GM18507 (cell line): ENCODE measurements at regions not wholly inside any gene's neighbourhood (a gene's known extent, or its start where the extent isn't known, plus 50 kb on each side); places are given as distances from the start of the nearest gene placed in this dataset.
"Not testable (repeated sequence)": the region's sequence is repeated elsewhere in the genome, so short reads cannot be mapped to it uniquely, and the experiment has no call there.

Source experiments
- DNase-seq: peaks from one replicate; pipeline ENCODE4 v3.0.0; 2011; ENCODE audit warnings: low read depth; ENCODE audit not compliant: insufficient read length; ENCODE audit errors: extremely low spot score
- FAIRE-seq: peaks from 2 replicates; lab custom pipeline; 2011; peaks lifted over from hg19 to GRCh38; lab: Jason Lieb, UNC

DNA sequence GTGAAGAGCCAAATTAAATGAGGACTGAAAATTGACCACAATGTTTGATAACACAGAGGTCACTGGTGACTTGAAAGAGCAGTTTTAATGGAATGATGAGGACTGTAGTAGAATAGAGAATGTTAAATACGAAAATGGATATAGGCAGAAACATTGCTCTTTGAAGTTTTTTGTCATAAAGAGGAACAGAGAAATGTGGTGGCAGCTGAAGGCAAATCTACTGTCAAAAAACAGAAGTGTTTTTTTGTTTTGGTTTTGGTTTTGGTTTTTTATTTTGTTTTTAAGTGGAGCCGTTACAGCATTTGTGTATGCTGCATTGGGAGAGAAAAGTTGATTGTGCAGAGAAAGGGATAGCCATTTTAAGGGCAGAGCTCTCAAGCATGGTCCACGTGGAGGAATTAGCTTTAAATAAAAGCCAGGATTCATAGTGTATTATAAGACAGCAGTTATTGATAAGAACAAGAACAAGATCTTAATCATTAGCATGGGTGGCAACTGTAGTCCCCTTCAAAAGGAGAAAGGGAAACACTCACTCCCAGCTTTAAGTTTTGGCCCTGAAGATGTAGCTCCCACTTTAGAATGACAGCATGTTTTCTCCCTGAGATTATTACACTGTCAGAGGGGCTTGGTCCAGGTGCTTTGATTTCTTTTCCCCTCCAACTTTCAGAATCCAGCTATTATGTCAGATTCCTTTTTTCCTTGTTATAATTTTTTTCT, 156.7 kb upstream of the BET1 start:
- FAIRE-seq, result peak; percentile 90
- peak; percentile 7 for DNase-seq

DNA sequence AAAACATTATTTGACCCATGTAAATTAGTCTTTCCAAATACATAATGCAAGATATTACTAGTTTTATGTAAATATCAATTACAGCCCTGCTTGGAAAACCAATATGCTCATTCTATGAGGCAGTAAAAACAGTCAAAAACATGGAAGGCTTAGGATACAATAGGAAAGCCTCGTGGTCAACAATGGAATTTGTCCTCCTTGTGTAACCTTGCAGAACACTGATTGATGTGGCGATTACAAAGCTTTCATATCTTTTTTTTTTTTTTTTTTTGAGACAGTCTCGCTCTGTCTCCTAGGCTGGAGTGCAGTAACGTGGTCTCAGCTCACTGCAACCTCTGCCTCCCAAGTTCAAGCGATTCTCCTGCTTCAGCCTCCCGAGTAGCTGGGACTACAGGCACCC, 157.3 kb upstream of the BET1 start:
- DNase-seq (no peak), FAIRE-seq (no peak)

DNA sequence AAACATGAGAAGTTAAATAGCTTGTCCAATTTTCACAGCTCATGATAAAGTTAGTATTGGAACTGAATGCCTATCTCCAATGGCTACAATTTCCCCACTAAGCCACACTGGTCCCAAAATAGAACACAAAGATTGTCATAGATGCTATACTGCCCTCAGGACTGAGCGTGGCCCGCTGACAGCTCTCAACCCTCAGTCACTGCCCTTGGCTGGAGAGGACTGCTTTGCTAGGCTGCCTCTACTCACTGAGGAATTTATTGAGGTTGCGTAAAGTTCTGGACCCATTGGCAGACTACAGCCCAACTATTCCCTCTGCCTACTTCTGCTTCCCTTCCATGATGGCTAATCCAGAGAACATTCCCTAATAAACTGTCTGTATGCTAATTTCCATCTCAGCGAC, 165.5 kb upstream of the BET1 start:
- no peak for FAIRE-seq

DNA sequence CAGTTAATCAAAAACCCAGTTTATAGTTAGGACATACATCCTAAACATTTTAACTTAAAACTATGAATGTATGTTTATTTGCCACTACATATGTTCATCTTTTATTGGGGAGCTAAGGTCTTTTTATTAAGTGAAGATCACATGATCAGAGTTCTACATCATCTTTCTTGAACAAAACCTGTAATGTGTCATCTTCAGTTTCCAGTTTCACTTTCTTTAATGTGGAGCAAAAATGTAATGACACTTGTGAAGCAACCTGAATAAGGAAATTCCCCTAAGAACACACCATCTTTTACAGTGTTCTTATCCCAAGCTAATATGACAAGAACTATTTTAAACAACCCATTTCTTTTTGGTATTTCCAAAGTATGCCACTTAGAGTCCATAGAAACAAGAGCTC, 166.7 kb upstream of the BET1 start:
- FAIRE-seq (peak; percentile 35), DNase-seq (no peak)

More for the DNA sequence above, 165.5 kb upstream of the BET1 start:
- no peak for DNase-seq

DNA sequence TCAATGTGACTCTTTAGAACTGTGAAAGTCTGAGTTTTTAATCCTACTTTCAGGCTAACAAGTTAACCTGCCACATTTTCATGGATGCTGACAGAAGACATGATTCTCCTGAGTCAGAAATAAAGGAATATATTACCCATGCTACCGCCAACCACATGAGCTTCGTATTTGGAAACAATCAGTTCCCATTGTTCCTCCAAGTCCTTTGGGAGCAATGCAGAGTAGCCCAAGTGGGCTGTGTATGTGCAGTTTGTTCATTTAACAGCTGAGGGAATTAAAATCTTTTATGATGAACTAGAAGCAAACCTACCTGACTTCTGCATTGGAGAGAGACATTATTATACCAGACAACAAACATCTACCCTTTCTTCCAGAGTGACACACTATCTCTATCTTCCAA, 169.3 kb upstream of the BET1 start:
- FAIRE-seq (no peak), DNase-seq (no peak)

DNA sequence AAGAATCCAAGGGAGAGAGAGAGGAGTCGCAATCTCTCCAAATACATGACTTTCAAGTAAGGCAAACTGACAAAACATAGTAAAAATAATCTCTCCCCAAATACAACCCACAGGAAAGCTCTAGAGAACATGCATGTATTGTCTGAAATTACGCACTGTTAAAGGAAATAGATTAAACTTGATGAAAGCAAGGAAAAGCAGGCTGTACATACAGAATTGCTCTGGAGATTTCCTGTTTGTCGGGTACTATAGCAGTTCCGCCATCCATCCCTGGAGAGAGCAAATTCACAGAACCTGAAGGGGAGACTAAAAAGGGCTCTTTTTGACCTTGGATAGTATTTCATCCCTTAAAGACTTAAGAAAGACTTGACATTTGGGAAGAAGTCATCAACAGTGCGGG, 170.2 kb upstream of the BET1 start:
- DNase-seq, result no peak
- no peak for FAIRE-seq

DNA sequence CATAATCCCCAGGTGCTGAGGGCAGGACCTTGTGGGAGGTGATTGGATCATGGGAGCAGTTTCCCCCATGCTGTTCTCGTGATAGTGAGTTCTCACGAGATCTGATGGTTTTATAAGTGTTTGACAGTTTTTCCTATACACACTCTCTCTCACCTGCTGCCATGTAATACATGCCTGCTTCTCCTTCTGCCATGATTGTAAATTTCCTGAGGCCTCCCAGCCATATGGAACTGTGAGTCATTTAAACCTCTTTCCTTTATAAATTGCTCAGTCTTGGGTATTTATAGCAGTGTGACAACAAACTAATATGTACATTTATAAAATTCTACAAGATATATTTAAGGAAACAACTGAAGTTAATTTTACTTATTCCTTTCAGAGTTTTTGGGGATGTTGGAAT, 170.8 kb upstream of the BET1 start:
- DNase-seq (no peak), FAIRE-seq (no peak)

DNA sequence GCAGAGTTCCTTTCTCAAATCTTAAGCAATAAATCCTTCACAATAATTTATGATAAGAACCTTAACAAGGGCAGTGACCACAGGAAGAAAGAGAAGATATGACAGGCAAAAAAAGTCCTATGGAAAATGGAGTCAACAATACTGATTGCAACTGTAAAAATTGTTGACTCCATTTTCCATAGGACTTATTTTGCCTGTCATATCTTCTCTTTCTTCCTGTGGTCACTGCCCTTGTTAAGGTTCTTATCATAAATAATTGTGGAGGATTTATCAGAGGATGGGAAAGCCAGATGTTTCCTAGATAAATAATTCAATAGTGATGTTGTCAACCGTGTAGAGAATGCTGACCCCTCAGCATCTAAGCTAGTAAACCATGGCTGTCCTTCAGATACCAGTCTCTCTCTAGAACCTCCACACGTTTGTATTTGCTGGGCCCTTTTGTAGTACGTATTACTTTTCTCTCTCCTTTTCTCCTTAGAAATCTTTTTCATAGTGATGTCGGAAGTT, 172.6 kb upstream of the BET1 start:
- DNase-seq (no peak), FAIRE-seq (no peak)

DNA sequence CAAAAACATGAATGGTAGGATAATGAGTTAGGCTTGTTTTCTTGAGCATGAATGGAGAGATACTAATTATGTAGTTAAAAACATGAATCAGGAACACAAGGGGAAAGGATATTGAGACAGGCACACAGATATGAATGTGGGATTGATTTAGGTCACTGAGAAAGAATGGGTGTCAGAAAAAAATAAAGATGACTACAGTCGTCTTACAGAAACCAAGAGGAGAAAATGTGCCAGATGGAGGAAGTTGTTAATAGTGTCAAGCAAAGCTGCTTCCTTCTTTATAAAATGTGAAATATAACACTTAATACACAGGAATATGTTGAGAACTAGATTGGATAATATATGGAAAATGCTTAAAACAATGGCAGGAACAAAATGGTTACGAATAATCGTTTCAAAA, 173.3 kb upstream of the BET1 start:
- peak; percentile 67 for FAIRE-seq
- DNase-seq, result no peak

DNA sequence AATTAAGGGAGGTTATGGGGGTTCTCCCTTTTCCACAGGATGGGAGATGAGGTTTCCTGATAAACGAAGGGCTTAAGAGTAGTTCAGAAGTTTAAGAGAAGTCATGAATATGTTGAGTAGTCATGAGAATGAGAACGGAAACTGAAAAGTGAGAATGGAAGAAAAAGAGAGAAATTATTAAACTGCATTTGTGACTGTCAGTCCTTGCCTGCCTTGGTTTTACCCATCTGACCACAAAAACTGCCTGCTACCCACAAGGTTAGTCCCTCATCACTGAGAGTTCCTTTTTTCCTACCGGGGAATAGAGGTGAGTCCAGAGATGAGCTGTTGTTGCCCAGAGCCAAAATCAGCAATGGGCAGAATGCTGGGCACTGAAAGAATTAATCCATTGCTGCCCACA, 174.1 kb upstream of the BET1 start:
- FAIRE-seq, result peak; percentile 94
- peak; percentile 18 for DNase-seq

DNA sequence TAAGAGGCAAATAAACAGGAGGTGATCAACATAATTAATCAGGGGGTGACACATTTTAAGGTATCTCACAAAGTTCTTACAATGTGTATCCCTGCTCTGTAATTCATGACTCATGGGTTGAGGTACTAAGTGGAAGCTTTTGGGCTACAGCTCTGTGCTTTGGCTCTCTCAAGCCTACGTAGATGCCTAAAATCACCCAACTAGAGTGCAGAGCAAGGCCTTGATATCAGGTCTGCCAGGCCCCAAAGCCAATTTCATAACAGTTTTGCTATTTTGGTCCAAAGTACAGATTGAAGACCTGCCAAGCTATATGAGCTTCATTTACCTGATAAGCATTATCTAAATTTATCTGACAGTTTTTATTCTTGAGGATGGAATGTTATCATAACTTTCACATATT, 175.3 kb upstream of the BET1 start:
- DNase-seq (no peak), FAIRE-seq (no peak)

DNA sequence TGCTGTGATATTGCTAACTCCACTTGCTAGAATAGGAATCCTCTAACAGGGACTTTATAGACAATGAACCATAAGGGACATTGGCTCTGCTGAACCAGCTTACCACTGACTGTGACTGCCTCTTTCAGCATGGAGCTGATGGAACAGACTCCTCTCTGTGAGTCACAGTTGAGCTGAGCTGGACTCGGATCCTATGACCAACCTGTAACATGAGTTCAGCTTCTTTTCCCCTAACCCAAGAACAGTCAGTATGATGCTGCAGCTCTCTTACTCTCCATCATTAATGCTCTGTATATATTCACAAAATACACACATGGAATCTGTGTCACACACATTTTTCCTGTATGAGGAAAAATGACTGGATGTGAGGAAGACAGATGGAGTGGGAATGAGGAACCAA, 177.9 kb upstream of the BET1 start:
- FAIRE-seq (no peak), DNase-seq (no peak)

DNA sequence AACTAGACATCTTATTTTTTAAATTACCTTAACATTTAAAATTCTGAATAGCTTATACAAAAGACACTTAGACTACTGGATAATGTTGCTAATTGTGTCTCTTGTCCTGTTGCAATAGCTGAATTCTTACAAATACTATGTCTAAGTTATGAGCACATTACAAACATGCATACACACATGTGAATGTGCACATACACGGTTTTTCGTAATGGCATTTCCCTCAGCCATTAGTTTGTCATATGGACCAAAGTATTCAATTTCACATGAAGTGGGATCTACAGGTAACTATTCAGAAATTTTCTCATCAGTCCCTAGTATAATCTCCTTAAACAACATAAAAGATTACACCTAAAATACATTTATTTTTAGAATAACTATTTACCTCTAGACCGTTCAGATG, 178.6 kb upstream of the BET1 start:
- DNase-seq (no peak), FAIRE-seq (no peak)

DNA sequence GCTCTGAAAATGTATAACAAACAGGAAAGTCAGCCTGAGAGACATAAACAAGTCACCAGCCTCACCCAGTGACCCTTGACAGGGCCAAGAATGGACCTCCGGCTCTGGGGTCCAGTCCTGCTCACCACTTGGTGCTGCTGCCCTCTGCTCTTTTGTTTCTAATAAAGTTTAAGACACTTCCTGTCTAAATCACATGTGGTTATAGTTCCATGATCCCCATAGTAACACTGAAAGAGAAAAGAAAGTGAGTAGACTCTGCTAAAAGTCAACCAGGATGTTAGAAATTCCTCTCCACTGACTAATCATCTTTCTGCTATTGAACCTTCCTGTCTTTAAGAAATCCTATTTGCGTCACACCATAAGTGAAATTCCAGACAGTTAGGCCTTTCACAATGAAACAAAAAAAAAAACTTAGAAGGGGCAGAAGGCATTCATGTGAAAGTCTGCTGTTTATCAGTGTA, 179.2 kb upstream of the BET1 start:
- DNase-seq (no peak), FAIRE-seq (no peak)

DNA sequence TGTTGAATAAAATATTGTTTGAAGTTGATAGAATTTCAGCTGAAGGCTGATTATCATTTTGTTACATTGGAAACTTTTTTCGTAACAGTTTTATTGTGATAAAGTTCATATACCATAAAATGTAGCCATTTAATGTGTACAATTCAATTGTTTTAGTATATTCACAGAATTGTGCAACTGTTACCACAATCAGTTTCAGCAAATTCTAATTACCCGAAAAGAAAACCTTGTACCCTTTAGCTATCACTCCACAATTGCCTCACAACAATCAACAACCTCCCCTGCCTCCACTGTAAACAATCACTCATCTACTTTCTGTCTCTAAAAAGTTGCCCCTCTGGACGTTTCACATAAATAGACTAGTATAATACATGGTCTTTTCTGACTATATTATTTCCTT, 179.7 kb upstream of the BET1 start:
- DNase-seq, result no peak
- FAIRE-seq, result no peak

DNA sequence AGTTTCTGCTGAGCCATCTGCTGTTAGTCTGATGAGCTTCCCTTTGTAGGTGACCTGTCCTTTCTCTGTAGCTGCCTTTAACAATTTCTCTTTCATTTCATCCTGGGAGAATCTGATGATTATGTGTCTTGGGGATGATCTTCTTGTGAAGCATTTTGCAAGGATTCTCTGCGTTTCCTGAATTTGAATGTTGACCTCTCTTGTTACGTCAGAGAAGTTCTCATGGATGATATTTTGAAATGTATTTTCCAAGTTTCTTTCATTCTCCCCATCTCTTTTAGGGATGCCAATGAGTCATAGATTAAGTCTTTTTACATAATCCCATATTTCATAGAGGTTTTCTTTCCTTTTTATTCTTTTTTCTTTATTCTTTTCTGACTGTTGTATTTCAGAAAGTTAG, 184.2 kb upstream of the BET1 start:
- DNase-seq (no peak), FAIRE-seq (no peak)

DNA sequence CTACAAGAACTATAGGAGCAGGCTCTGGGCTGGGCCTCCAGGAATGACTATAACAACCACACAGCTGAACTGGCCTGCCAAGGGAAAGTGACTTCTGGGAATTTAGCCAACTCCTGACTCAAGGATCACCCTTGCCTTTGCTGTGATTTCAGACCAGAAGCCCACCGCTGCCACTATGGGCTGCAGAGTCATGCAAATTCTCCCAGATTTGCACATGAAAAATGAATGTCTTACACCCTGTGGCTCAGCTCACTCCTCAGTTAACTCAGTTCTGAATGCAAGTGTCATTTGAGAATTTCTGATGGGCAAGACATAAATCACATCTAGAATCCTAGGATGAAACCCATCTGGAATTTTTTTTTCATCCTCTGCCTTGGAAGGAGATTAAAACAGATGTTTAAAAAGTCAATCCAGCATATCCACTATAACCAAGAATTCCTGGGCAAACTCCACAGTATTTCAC, 186.5 kb upstream of the BET1 start:
- no peak for FAIRE-seq

DNA sequence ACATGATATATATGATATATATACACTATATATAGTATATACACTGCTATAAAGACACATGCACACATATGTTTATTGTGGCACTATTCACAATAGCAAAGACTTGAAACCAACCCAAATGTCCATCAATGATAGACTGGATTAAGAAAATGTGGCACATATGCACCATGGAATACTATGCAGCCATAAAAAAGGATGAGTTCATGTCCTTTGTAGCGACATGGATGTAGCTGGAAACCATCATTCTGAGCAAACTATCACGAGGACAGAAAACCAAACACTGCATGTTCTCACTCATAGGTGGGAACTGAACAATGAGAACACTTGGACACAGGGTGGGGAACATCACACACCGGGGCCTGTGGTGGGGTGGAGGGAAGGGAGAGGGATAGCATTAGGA, 190.3 kb upstream of the BET1 start:
- DNase-seq, FAIRE-seq: not testable (repeated sequence)

More for the DNA sequence above, 186.5 kb upstream of the BET1 start:
- DNase-seq, result no peak

DNA sequence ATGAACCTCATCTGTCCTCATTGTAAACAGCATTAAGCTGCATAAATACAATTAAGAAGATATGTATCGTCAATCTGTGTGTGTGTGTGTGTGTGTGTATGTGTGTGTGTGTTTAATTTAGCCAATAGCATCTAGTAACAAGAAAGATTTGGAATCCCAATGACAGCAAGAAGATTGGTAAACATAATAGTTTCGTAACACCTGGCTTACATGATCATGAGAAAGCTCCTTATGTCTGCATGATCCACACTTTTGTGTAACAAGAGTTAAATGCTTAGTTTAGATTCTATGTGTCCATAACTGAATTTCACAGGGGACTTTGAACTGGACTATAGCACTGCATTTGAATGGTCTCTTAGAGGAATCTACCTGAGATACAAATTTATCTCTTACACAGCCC, 191.0 kb upstream of the BET1 start:
- no peak for DNase-seq
- peak; percentile 18 for FAIRE-seq

DNA sequence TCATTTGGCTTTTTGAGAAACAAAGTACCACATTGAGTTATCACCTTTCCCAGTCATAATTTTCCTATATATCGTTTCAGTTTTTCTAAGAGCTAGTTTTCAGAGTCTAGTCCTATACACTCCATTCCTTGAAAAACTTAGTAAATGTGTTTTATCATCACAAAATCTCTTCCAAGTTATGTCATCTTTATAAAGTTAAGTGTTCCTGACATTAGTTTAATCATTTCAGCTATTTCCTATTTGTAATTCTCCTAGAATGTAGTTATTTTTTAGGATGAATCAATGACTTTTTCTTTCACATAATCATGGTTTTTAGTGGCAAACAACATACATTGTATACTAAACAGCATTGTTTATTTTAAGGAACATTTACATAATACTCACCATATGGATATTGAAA, 191.7 kb upstream of the BET1 start:
- FAIRE-seq (no peak), DNase-seq (no peak)

DNA sequence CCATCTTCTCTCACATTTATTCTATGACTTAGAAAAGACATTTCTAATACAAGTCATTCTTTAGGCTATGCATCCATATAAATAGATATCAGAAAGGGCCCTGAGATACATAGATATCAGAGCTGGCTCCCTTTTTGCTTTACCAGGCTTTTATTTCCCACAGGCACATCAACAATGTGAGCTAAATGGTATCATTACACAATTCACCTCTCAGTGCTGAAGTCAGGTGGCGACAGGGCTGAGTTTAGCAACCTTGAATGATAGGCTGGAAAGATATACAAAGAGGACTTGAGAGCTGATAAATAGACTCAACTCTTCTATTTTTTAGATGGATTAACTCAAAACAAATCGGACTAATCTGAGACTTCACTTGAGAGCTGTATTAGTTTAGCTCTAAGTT, 189.2 kb upstream of the COL1A2 start:
- DNase-seq (no peak), FAIRE-seq (no peak)

DNA sequence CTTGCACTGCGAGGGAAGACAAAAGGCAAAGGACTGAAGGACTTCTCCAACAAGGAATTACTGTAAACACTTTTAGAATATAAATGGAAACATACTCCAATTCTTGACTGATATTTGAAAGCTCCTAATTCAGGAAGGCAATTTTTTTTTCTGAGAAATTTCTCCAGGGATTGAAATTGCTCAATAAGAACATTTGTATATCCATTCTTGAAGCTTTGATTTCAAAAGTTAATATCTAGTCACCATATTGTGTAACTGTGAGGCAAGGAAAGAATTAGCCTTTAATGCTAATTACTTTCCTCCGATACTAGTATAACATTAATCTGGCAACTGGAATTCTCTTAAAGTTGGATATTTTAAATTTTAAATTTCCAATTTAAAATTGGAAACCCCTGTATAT, 188.4 kb upstream of the COL1A2 start:
- no peak for DNase-seq

More for the DNA sequence above, 188.4 kb upstream of the COL1A2 start:
- no peak for FAIRE-seq
